ENCODE measurements at regions not wholly inside any gene's neighbourhood (a gene's known extent, or its start where the extent isn't known, plus 50 kb on each side); places are given as distances from the start of the nearest gene placed in this dataset.

- H3K4me3 ChIP-seq, result no peak overlapping the region
- 84 to 85% methylated on average over 4 of the region's 4 CpGs for WGBS, 2 donors
- H3K27me3 ChIP-seq, result no peaks in the 10 kb centered on the region
- TF ChIP-seq, protein P1, sequence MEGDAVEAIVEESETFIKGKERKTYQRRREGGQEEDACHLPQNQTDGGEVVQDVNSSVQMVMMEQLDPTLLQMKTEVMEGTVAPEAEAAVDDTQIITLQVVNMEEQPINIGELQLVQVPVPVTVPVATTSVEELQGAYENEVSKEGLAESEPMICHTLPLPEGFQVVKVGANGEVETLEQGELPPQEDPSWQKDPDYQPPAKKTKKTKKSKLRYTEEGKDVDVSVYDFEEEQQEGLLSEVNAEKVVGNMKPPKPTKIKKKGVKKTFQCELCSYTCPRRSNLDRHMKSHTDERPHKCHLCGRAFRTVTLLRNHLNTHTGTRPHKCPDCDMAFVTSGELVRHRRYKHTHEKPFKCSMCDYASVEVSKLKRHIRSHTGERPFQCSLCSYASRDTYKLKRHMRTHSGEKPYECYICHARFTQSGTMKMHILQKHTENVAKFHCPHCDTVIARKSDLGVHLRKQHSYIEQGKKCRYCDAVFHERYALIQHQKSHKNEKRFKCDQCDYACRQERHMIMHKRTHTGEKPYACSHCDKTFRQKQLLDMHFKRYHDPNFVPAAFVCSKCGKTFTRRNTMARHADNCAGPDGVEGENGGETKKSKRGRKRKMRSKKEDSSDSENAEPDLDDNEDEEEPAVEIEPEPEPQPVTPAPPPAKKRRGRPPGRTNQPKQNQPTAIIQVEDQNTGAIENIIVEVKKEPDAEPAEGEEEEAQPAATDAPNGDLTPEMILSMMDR (IDR thresholded peaks at IDR 0.05), result no peak
- no peak for TF ChIP-seq POLR2A (IDR thresholded peaks at IDR 0.05)
- ATAC-seq (no peak), DNase-seq (no peak)
- no peaks in the 10 kb centered on the region for H3K36me3 ChIP-seq (replicated peaks in 1 of 2; ENCODE audit: insufficient read depth in 1 of 2, low read depth in 2 of 2)
- intact Hi-C loops (cut with DNase I), result no loop called here
- no peaks in the 10 kb centered on the region for H3K9me3 ChIP-seq
- H3K4me1 ChIP-seq, result peaks cover 7% of the 10 kb centered on the region
- H3K27ac ChIP-seq, result no peak overlapping the region
Measured at GRCh38 chr4:155072417-155072816, 136.0 kb upstream of the NPY2R start.

DNA sequence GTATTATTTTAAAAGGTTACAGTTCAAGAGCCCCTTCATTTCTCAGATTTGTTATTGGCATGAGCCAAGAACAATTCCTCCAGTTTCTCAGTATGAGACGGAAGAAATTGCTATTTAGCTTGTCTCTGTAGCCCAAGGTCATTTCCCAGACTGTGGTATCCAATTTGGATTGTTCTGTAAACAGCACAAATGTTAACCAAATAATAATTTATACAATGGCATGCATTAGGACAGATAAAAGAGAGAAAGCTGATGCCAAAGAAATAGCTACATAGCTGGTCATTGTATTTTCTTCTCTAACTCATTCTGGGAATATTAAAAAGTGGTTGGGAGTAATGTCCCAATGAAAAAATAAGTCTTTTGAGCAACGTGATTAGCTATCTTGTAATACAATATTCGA lies 134.6 kb upstream of the NPY2R start:
- intact Hi-C loops (cut with DNase I), result no loop called here
- H3K9me3 ChIP-seq, result no peaks in the 10 kb centered on the region
- no peak for TF ChIP-seq POLR2A (IDR thresholded peaks at IDR 0.05)
- TF ChIP-seq, protein P1 (IDR thresholded peaks at IDR 0.05), result no peak
- H3K27ac ChIP-seq, result peak overlapping the region in 1 of 4 donors; percentile 5
- DNase-seq (no peak), ATAC-seq (no peak)
- H3K27me3 ChIP-seq, result no peaks in the 10 kb centered on the region
- H3K4me1 ChIP-seq, result peaks cover 7% of the 10 kb centered on the region
- no peaks in the 10 kb centered on the region for H3K36me3 ChIP-seq (replicated peaks in 1 of 2; ENCODE audit: insufficient read depth in 1 of 2, low read depth in 2 of 2)
- no peak overlapping the region for H3K4me3 ChIP-seq
- WGBS, 2 donors, result 9 to 11% methylated on average over 3 of the region's 3 CpGs

GRCh38 chr4:155076256-155076785 lies 132.1 kb upstream of the NPY2R start:
- no peak overlapping the region for H3K4me3 ChIP-seq
- TF ChIP-seq, protein P1 (IDR thresholded peaks at IDR 0.05), result no peak
- TF ChIP-seq POLR2A (IDR thresholded peaks at IDR 0.05), result no peak
- no peaks in the 10 kb centered on the region for H3K36me3 ChIP-seq (replicated peaks in 1 of 2; ENCODE audit: insufficient read depth in 1 of 2, low read depth in 2 of 2)
- 87 to 88% methylated on average over 3 of the region's 3 CpGs for WGBS, 2 donors
- DNase-seq (no peak), ATAC-seq (no peak)
- H3K9me3 ChIP-seq, result no peaks in the 10 kb centered on the region
- no peaks in the 10 kb centered on the region for H3K27me3 ChIP-seq
- no peak overlapping the region for H3K27ac ChIP-seq
- intact Hi-C loops (cut with DNase I), result no loop called here
- peaks cover 7% of the 10 kb centered on the region for H3K4me1 ChIP-seq

DNA sequence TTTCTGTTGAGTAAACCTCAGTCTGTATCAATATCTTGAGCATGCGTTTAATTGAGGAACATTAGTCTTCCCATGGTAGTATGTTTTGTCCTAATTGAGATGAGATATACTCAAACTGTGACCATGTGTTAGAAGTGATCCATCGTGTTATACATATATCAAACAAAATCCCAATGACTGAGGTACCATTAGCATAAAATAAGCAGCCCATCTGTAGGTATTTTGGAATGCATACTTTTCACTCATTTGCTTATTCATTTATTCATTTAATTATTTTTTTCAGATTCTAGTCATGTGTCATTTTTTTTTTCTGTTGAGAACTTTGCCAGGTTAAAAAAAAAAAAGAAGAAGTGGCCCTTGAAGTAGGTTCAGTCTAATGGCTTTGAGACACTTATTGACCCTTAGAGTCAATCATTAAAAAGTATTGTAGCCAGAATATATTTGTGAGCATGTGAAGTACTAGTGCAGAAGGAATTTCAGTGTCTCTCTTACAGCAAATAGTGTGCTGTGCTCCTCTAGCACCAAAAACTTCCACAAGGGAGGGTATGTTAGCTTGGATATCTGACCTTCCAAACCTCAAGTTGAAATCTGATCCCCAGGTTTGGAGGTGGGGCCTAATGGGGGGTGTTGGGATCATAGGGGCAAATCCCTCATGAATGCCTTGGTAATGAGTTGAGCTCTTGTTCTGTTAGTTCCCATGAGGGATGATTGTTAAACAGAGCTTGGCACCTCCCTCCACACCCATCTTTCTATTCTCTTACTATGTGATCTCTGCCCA lies 130.8 kb upstream of the NPY2R start:
- no peaks in the 10 kb centered on the region for H3K36me3 ChIP-seq (replicated peaks in 1 of 2; ENCODE audit: insufficient read depth in 1 of 2, low read depth in 2 of 2)
- no peak overlapping the region for H3K4me3 ChIP-seq
- no peaks in the 10 kb centered on the region for H3K27me3 ChIP-seq
- H3K4me1 ChIP-seq, result peaks cover 7% of the 10 kb centered on the region
- intact Hi-C loops (cut with DNase I), result no loop called here
- TF ChIP-seq, protein P1 (IDR thresholded peaks at IDR 0.05), result no peak
- no peak for TF ChIP-seq POLR2A (IDR thresholded peaks at IDR 0.05)
- H3K27ac ChIP-seq, result no peak overlapping the region
- no peaks in the 10 kb centered on the region for H3K9me3 ChIP-seq
- 87 to 90% methylated on average over 2 of the region's 2 CpGs for WGBS, 2 donors
- no peak for DNase-seq
- no peak for ATAC-seq

DNA sequence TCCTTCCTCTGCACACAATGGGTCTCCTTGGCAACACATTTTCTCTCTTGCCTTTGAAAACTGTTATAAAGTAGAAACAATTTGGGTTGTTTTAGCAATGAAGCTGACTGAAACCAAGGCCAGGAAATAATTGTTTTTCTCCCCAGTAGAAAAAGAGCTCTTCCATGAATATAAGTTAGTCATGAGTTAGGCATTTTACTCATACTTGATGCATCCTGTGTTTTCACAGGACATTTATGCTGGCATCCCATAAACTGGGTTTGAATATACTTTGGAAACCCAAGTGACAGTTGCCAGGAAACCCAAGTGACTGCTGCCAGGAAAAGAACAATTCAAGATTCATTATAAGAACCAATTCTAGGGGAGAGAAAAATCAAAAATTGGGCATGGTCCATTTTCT lies 128.6 kb upstream of the NPY2R start:
- no peak for ATAC-seq
- TF ChIP-seq, protein P1 (IDR thresholded peaks at IDR 0.05), result no peak
- TF ChIP-seq POLR2A (IDR thresholded peaks at IDR 0.05), result no peak
- no peak for DNase-seq
- H3K27ac ChIP-seq, result no peak overlapping the region
- no peak overlapping the region for H3K4me3 ChIP-seq
- intact Hi-C loops (cut with DNase I), result no loop called here
- no peaks in the 10 kb centered on the region for H3K9me3 ChIP-seq
- no peaks in the 10 kb centered on the region for H3K27me3 ChIP-seq
- H3K4me1 ChIP-seq, result no peaks in the 10 kb centered on the region
- no peaks in the 10 kb centered on the region for H3K36me3 ChIP-seq (replicated peaks in 1 of 2; ENCODE audit: insufficient read depth in 1 of 2, low read depth in 2 of 2)
